ENCODE measurements at regions not wholly inside any gene's neighbourhood (a gene's known extent, or its start where the extent isn't known, plus 50 kb on each side); places are given as distances from the start of the nearest gene placed in this dataset.

DNA sequence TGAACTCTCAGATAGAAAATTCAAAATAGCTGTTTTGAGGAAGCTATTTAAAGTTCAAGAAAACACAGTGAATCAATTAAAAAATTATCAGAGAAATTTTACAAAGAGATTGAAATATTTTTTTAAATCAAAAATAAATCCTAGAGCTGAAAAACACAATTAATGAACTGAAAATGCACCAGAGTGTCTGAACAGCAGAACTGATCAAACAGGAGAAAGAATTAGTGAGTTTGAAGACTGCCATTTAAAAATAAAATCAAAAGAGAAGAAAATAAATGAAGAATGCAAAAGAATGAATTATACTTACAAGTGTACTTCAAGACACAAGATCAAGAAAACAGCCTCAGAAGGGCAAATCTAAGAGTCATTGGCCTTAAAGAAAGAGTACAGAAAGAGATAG is 1000.2 kb upstream of the ATXN8OS start:
- Mint-ChIP-seq H3K36me3 (ENCODE audit: low read depth) (no peaks in the 10 kb centered on the region), H3K4me1 (no peaks in the 10 kb centered on the region), H3K9me3 (peaks cover 24% of the 10 kb centered on the region), H3K27ac (no peak overlapping the region), H3K4me3 (no peak overlapping the region), H3K27me3 (ENCODE audit: low read depth, poor library complexity) (no peaks in the 10 kb centered on the region)
- TF ChIP-seq, protein P1, sequence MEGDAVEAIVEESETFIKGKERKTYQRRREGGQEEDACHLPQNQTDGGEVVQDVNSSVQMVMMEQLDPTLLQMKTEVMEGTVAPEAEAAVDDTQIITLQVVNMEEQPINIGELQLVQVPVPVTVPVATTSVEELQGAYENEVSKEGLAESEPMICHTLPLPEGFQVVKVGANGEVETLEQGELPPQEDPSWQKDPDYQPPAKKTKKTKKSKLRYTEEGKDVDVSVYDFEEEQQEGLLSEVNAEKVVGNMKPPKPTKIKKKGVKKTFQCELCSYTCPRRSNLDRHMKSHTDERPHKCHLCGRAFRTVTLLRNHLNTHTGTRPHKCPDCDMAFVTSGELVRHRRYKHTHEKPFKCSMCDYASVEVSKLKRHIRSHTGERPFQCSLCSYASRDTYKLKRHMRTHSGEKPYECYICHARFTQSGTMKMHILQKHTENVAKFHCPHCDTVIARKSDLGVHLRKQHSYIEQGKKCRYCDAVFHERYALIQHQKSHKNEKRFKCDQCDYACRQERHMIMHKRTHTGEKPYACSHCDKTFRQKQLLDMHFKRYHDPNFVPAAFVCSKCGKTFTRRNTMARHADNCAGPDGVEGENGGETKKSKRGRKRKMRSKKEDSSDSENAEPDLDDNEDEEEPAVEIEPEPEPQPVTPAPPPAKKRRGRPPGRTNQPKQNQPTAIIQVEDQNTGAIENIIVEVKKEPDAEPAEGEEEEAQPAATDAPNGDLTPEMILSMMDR (IDR thresholded peaks at IDR 0.05) = no peak
- DNase-seq = no peak

DNA sequence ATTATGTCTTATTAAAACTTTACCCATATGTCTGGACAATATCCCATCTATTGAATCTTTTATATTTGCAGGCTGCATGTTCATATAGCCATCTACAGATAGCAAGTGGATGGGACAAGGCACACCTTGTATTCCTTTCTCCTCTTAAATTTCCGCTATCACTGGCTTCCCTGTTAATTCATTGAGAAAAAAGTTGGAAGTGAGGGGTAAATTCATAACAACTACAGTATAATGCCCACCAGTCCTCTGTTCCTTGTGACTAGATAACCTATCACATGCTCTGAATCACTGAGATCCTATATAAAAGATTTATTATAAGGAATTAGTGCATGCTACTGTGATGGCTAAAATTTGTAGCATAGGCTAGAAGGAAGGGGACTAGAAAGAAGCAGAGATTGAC is 1005.8 kb upstream of the ATXN8OS start:
- no peak overlapping the region for H3K4me3 Mint-ChIP-seq
- TF ChIP-seq, protein P1 (IDR thresholded peaks at IDR 0.05) = no peak
- H3K27me3 Mint-ChIP-seq (ENCODE audit: low read depth, poor library complexity) = no peaks in the 10 kb centered on the region
- H3K9me3 Mint-ChIP-seq = peaks cover 2% of the 10 kb centered on the region
- no peak for DNase-seq
- no peaks in the 10 kb centered on the region for H3K4me1 Mint-ChIP-seq
- H3K27ac Mint-ChIP-seq = no peak overlapping the region
- H3K36me3 Mint-ChIP-seq (ENCODE audit: low read depth) = no peaks in the 10 kb centered on the region

DNA sequence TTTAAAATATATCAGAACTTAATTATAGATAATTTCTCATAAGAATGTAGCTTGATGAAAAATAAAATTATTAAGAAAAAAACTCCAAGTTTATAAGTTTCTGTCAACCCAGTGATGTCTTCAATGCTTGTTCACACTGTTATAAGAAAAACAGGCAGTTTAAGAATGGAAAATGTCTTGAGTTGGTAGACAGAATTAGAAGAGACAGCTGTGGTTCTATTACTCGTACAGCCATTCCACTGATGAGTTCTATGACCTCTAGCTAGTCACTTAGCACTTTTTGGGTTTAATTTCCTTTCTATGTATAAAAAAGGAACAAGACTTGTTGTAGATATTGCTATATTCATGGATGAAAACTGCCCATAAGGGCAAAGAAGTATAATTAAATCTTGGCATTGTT is 1013.1 kb upstream of the ATXN8OS start:
- Mint-ChIP-seq H3K4me3 (no peak overlapping the region), H3K36me3 (ENCODE audit: low read depth) (no peaks in the 10 kb centered on the region)
- no peak for DNase-seq

GRCh38 chr13:69092615-69093322 is 1014.9 kb upstream of the ATXN8OS start:
- no peak for DNase-seq
- TF ChIP-seq, protein P1 (IDR thresholded peaks at IDR 0.05) = no peak
- H3K4me1 Mint-ChIP-seq = no peaks in the 10 kb centered on the region

More for the DNA sequence above, 1013.1 kb upstream of the ATXN8OS start:
- no peaks in the 10 kb centered on the region for H3K27me3 Mint-ChIP-seq (ENCODE audit: low read depth, poor library complexity)
- no peaks in the 10 kb centered on the region for H3K9me3 Mint-ChIP-seq
- TF ChIP-seq, protein P1 (IDR thresholded peaks at IDR 0.05) = no peak
- no peaks in the 10 kb centered on the region for H3K4me1 Mint-ChIP-seq
- no peak overlapping the region for H3K27ac Mint-ChIP-seq

GRCh38 chr13:69077267-69077666 is 1030.4 kb upstream of the ATXN8OS start:
- no peaks in the 10 kb centered on the region for H3K4me1 Mint-ChIP-seq
- H3K27ac Mint-ChIP-seq = no peak overlapping the region
- H3K36me3 Mint-ChIP-seq (ENCODE audit: low read depth) = no peaks in the 10 kb centered on the region
- no peaks in the 10 kb centered on the region for H3K9me3 Mint-ChIP-seq
- no peaks in the 10 kb centered on the region for H3K27me3 Mint-ChIP-seq (ENCODE audit: low read depth, poor library complexity)
- TF ChIP-seq, protein P1 (IDR thresholded peaks at IDR 0.05) = no peak
- no peak for DNase-seq
- H3K4me3 Mint-ChIP-seq = no peak overlapping the region

More at GRCh38 chr13:69092615-69093322, 1014.9 kb upstream of the ATXN8OS start:
- Mint-ChIP-seq H3K9me3 (no peaks in the 10 kb centered on the region), H3K36me3 (ENCODE audit: low read depth) (no peaks in the 10 kb centered on the region), H3K27me3 (ENCODE audit: low read depth, poor library complexity) (no peaks in the 10 kb centered on the region), H3K27ac (no peak overlapping the region), H3K4me3 (no peak overlapping the region)

DNA sequence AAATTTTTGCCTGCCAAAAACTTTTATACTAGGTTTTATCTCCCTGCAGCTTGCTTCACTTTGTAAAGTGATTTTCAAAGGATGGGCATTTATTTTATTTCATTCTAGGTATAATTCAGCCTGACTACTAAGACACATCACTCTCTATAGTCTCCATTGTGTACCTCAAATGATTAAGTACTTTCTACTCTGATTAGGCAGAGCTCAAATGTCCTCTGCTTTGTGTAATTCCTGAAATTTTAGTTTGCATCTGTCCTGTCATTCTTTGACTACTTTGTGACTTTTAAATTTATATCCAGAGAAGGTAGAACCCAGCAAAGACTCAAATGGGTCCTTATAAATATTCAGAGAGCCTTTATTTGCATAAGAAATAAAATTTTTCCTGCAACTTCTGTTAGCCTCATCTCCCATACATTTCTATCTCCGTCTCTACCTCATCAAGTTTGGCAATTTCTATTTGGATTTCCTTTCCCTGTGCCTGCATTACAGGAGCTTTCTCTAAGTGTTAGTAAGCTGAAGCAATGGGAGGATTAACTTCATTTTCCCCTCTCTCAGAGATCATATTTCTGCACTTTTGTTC is 1038.0 kb upstream of the ATXN8OS start:
- H3K36me3 Mint-ChIP-seq (ENCODE audit: low read depth) = no peaks in the 10 kb centered on the region
- TF ChIP-seq, protein P1 (IDR thresholded peaks at IDR 0.05) = no peak
- H3K27me3 Mint-ChIP-seq (ENCODE audit: low read depth, poor library complexity) = no peaks in the 10 kb centered on the region
- H3K4me1 Mint-ChIP-seq = no peaks in the 10 kb centered on the region
- no peak for DNase-seq
- H3K4me3 Mint-ChIP-seq = no peak overlapping the region
- H3K9me3 Mint-ChIP-seq = no peaks in the 10 kb centered on the region
- H3K27ac Mint-ChIP-seq = no peak overlapping the region

Measured in nephron progenitor cell (in vitro differentiated cells).